ENCODE measurements at regions not wholly inside any gene's neighbourhood (a gene's known extent, or its start where the extent isn't known, plus 50 kb on each side); places are given as distances from the start of the nearest gene placed in this dataset.

DNA sequence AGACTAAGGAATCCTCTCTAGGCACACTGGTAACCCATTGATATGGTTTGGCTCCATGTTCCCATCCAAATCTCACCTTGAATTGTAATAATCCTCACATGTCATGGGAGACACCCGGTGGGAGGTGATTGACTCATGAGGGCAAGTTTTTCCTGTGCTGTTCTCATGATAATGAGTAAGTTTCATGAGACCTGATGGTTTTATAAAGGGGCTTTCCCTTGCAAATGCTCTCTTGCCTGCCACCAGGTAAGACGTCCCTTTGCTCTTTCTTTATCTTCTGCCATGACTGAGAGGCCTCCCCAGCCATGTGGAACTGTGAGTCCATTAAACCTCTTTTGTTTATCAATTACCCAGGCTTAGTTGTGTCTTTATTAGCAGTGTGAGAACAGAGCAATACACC lies 81.4 kb upstream of the GPC6 start:
- H3K4me1 ChIP-seq (ENCODE audit: low read depth) = no peaks in the 10 kb centered on the region
- H3K27me3 ChIP-seq = no peaks in the 10 kb centered on the region
- no peaks in the 10 kb centered on the region for H3K36me3 ChIP-seq
- no peak for DNase-seq (ENCODE audit: low read depth in 1 of 2, low spot score in 1 of 2)
- TF ChIP-seq, protein P1, sequence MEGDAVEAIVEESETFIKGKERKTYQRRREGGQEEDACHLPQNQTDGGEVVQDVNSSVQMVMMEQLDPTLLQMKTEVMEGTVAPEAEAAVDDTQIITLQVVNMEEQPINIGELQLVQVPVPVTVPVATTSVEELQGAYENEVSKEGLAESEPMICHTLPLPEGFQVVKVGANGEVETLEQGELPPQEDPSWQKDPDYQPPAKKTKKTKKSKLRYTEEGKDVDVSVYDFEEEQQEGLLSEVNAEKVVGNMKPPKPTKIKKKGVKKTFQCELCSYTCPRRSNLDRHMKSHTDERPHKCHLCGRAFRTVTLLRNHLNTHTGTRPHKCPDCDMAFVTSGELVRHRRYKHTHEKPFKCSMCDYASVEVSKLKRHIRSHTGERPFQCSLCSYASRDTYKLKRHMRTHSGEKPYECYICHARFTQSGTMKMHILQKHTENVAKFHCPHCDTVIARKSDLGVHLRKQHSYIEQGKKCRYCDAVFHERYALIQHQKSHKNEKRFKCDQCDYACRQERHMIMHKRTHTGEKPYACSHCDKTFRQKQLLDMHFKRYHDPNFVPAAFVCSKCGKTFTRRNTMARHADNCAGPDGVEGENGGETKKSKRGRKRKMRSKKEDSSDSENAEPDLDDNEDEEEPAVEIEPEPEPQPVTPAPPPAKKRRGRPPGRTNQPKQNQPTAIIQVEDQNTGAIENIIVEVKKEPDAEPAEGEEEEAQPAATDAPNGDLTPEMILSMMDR (IDR thresholded peaks at IDR 0.05; ENCODE audit: low read depth, low read length) = no peak
- no peak overlapping the region for H3K4me3 ChIP-seq
- no peaks in the 10 kb centered on the region for H3K9me3 ChIP-seq (ENCODE audit: low read depth)
- H3K27ac ChIP-seq = no peak overlapping the region

DNA sequence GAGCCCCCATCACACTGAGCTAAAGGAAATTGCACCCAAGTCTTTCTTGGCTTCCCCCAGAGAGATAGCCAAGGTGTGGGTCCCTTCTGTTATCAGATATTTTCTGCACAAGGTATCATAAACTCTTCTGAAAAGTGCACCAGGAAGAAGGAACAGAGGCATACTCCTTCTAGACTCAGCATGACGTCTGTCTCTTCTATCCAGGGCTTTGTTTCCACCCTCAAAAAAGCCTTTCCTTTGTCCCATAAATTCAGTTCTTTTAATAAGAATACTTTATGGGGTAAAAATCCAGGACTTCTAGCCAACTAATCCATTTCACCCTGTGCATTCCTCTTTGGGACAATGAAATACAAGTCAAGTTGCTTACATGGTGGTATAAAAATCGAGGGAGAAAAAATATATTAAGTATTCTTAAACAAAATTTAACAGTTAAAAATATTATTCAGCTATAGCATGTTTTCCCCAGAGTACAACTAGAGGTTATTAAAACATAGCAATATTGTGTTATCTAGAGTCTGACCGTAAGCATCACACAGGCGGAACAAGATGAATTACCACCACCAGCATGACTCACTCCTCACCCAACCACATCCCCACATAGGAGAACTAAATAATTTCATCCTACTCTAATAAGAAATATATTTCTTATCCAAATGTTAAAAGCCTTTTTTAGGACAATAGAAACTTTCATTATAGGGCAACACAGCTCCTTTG lies 79.9 kb upstream of the GPC6 start:
- Histone ChIP-seq H3K27me3 (no peaks in the 10 kb centered on the region), H3K36me3 (no peaks in the 10 kb centered on the region), H3K27ac (no peak overlapping the region), H3K4me3 (no peak overlapping the region), H3K9me3 (ENCODE audit: low read depth) (no peaks in the 10 kb centered on the region), H3K4me1 (ENCODE audit: low read depth) (no peaks in the 10 kb centered on the region)
- DNase-seq (ENCODE audit: low read depth in 1 of 2, low spot score in 1 of 2) = peak in 1 of 2 donors; percentile 88
- TF ChIP-seq, protein P1 (IDR thresholded peaks at IDR 0.05; ENCODE audit: low read depth, low read length) = no peak

DNA sequence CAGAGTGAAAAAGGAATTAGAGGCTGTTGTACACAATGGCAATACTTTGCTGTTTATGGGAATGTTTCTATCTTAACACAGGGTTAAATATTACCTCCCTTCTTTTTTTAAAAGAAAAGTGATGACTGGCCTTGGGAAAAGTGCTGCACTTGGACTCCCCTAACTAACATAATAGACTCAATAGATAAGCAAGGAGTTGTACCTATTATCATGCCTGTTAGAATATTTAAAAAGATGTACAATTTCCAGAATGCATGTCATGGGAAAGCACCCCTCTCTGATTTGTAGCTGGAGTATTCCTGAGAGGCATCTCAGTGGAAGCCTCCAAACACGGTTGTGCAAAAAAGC lies 79.3 kb upstream of the GPC6 start:
- DNase-seq (ENCODE audit: low read depth in 1 of 2, low spot score in 1 of 2) = no peak
- Histone ChIP-seq H3K9me3 (ENCODE audit: low read depth) (no peaks in the 10 kb centered on the region), H3K27ac (no peak overlapping the region), H3K4me3 (no peak overlapping the region), H3K27me3 (no peaks in the 10 kb centered on the region), H3K36me3 (no peaks in the 10 kb centered on the region), H3K4me1 (ENCODE audit: low read depth) (no peaks in the 10 kb centered on the region)
- TF ChIP-seq, protein P1 (IDR thresholded peaks at IDR 0.05; ENCODE audit: low read depth, low read length) = no peak

DNA sequence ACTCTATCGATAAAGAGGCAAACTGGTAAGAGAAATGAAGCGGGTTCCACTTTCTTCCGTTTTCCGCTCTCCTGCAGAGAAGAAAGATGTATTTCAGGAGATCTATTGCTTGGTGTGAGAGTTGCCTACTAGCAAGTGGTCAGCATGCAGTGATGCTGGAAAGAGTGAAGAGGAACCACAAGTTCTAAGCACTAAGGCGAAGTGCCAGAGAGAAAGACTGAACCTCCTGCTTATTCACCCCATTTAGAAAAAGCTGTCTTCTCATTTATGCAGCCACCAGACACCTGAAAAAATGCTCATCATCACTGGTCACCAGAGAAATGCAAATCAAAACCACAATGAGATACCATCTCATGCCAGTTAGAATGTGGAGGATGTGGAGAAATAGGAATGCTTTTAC lies 78.7 kb upstream of the GPC6 start:
- TF ChIP-seq, protein P1 (IDR thresholded peaks at IDR 0.05; ENCODE audit: low read depth, low read length) = no peak
- Histone ChIP-seq H3K4me1 (ENCODE audit: low read depth) (no peaks in the 10 kb centered on the region), H3K4me3 (no peak overlapping the region), H3K36me3 (no peaks in the 10 kb centered on the region), H3K27me3 (no peaks in the 10 kb centered on the region), H3K27ac (no peak overlapping the region), H3K9me3 (ENCODE audit: low read depth) (no peaks in the 10 kb centered on the region)
- no peak for DNase-seq (ENCODE audit: low read depth in 1 of 2, low spot score in 1 of 2)

DNA sequence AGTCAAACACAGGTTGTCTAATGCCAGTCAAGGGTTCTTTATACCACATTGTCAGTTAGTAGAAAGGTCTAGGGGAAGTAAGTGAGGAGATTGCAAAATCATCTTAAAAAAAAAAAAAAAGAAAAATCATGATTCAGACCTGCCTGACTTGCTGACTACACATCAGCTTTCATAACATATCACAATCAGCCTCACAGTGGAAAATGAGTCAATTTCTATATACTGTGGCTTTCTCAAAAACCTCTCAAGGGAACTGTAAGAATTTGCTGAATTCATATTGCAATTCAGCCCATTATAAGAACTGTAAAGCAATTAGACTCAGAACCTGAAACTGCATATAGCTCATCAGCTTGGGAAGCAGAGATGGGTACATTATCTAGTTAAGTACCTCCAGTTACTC lies 75.3 kb upstream of the GPC6 start:
- H3K9me3 ChIP-seq (ENCODE audit: low read depth) = no peaks in the 10 kb centered on the region
- peak in 1 of 2 donors; percentile 92 for DNase-seq (ENCODE audit: low read depth in 1 of 2, low spot score in 1 of 2)
- H3K27me3 ChIP-seq = no peaks in the 10 kb centered on the region
- TF ChIP-seq, protein P1 (IDR thresholded peaks at IDR 0.05; ENCODE audit: low read depth, low read length) = no peak
- H3K27ac ChIP-seq = no peak overlapping the region
- no peak overlapping the region for H3K4me3 ChIP-seq
- no peaks in the 10 kb centered on the region for H3K36me3 ChIP-seq
- H3K4me1 ChIP-seq (ENCODE audit: low read depth) = no peaks in the 10 kb centered on the region
